GM13977 (cell line): ENCODE measurements at regions not wholly inside any gene's neighbourhood (a gene's known extent, or its start where the extent isn't known, plus 50 kb on each side); places are given as distances from the start of the nearest gene placed in this dataset.

Experiments
- DNase-seq: peaks from one replicate; pipeline ENCODE4 v3.0.0; 2012; ENCODE audit warnings: low spot score
- CTCF ChIP-seq: IDR thresholded peaks from 2 replicates; pipeline ENCODE4 v1.5.1; 2012; ENCODE audit warnings: mild to moderate bottlenecking, control low read depth; ENCODE audit not compliant: insufficient read depth; ENCODE audit errors: extremely low read depth, missing control alignments
- in situ Hi-C: fragments of 300-500 bp; cut with MboI; formaldehyde crosslinking; loops from one replicate; pipeline ENCODE4 v1.12.0; 2022; ENCODE audit warnings: low sequenced_read_pairs, low pct_unique_long_range_greater_than_20kb, mixed read lengths, inconsistent platforms; ENCODE audit not compliant: unreplicated experiment

- in situ Hi-C loops = no loop called here
These were observed 659.8 kb upstream of the TSPY4 start for GRCh38 chrY:8677336-8677935.

DNA sequence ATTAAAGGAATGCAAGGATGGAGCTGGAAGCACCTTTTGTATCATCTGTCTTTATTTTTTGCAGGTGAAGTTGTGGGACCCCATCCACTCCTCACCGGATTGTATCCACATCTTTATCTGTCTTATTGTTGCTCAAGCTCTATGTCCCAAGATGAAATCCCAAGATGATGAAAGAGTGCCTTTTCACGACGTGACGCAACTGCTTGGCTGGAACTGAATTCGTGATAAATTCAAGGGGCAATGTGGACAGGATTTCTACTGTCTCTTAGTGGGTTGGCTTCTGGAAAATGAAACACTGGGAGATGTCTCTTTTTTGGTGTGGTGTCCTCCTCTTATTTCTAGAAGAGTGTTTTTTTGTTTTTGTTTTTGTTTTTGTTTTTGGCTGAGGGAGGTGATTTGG lies 650.1 kb upstream of the TSPY4 start:
- in situ Hi-C loops = no loop called here
- TF ChIP-seq CTCF = no peak
- no peak for DNase-seq

More at GRCh38 chrY:8677336-8677935, 659.8 kb upstream of the TSPY4 start:
- DNase-seq = no peak
- no peak for TF ChIP-seq CTCF

DNA sequence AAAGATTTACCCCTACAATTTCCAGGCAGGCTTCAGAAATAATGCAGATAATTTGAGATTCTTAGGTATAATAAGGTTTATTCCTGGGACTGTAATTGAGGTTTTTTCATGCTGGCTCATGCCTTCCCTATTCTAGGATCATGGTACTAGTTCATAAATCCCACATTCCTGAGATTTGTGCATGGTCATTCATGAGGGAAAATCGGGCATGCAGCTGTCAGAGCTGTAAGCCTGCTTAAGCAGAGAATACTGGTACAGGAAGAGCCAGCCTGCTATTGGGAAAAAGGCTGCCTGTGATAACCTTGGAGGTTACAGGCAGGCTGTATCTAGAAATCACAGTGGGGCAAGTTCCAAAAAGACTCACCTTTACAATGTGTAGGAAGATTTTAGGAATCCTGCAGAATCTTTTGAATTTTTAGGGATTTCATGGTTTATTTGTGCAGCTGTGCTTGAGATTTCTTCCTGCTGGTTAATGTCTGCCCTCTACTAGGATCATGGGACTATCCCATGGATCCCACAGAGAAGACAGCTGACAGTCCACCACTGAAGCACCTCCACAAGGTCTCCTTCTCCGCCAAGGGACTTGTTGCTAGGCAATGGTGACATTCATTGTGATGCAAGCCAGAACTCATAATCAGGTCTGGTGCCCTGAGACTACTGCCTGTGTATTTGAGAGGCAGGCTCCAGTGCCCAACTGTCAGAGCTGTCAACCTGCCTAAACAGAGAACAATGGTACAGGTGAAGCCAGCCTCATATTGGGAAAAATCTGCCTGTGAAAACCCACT lies 646.2 kb upstream of the TSPY4 start:
- no peak for DNase-seq
- in situ Hi-C loops = no loop called here
- TF ChIP-seq CTCF = no peak

DNA sequence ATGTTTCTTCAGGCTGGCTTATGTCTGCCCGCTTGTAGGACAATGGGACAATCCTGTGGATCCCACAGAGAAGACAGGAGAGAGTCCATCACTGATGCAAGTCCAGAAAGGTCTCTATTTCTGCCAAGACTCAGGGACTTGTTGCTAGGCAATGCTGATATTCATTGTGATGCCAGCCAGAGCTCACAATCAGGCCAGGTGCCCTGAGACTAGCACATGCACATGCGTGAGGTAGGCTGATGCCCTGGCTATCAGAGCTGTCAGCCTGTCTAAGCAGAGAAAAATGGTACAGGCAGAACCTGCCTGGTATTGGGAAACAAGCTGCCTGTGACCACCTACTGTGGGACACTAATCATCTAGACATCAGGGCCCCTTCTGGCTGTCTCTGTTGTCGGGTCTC lies 638.7 kb upstream of the TSPY4 start:
- DNase-seq = no peak
- in situ Hi-C loops = no loop called here
- TF ChIP-seq CTCF = no peak

- no peak for DNase-seq
- in situ Hi-C loops = no loop called here
- TF ChIP-seq CTCF = no peak
These were observed 631.5 kb upstream of the TSPY4 start for GRCh38 chrY:8705636-8706300.

GRCh38 chrY:8712296-8712695 lies 625.0 kb upstream of the TSPY4 start:
- in situ Hi-C loops = no loop called here

More at GRCh38 chrY:8712296-8712695, 625.0 kb upstream of the TSPY4 start:
- DNase-seq = no peak
- TF ChIP-seq CTCF = no peak
